H7 (cell line): ENCODE measurements at regions not wholly inside any gene's neighbourhood (a gene's known extent, or its start where the extent isn't known, plus 50 kb on each side); places are given as distances from the start of the nearest gene placed in this dataset.

Experiments
- DNase-seq: peaks from one replicate; pipeline ENCODE4 v3.0.0; 2012
- H3K27me3 ChIP-seq: 2 replicates; pipeline ENCODE4 v1.6.0; 2011; ENCODE audit warnings: mild to moderate bottlenecking, low read length; ENCODE audit not compliant: control insufficient read depth, insufficient read depth
- H3K36me3 ChIP-seq: replicated peaks from 2 replicates; pipeline ENCODE4 v1.5.1; 2011; ENCODE audit warnings: low read length; ENCODE audit not compliant: control insufficient read depth, insufficient read depth
- H3K4me3 ChIP-seq: 2 replicates; pipeline ENCODE4 v1.5.1; 2011; ENCODE audit warnings: low read depth, mild to moderate bottlenecking, control low read depth, low read length, moderate library complexity; ENCODE audit not compliant: insufficient read depth

DNA sequence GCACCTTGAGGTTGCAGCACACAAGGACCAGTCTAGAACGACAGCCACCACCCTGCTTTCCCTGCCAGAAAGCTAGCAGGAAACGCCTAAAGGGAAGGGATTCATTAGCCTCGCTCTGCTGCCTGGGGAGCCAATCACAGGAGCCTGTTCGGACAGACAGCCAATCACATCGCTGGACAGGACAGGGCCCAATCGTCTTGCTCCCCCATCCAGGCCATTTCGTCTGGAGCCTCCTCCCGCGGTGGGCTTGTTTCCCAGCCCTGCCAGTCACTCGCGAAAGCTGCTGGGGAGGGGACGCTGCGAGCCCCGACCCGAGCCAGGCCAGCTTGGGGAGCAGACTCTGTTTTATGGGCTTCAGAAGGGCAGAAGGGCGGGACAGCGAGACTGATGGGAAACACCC, 79.8 kb upstream of the NCAM1 start:
- peak overlapping the region; percentile 30; the same call in 1 of the 2 replicates for H3K4me3 ChIP-seq
- H3K27me3 ChIP-seq, result no peaks in the 10 kb centered on the region; the same call in 1 of the 2 replicates
- H3K36me3 ChIP-seq, result no peaks in the 10 kb centered on the region
- peak; percentile 96 for DNase-seq

DNA sequence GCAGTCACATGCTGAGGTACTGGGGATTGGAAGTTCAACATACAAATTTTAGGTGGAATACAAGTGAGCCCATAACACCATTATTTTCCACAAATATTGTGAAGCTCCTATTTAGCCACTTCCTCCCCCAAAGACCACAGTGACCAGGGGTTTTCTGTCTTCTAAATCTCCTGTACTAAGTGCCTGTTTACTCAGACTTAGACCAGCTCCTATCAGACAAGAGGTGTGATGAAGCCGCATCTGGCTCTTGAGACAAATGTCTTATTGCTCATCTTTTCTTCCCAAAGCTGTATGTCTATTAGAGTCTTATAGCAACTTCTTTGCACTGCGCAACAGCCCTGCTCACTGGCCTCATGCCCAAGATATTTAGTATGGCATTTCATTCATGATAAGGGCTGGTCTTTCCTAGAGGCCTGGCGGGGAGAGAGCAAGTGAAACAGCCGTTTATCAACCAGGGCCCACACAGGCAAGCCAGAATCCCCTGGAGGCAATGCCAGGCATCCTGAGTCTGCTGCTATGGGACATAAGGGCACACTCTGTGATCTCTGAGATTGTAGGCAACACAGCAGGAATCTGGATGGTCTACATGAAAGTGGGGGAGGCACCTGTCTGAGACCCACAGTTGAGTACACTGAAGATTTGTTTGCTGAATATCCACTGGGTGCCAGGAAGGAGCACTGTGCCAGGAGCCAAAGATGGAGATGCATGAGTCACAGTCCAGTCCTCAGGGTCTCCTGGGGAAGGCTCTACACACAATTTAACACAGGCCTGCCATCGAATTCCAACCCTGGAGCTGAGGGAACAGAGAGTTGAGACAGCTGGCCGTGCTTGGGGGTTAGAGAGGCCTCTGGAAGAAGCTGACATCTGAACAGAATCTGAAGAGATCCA, 78.5 kb upstream of the NCAM1 start:
- DNase-seq, result no peak
- H3K27me3 ChIP-seq, result no peaks in the 10 kb centered on the region; the same call in 1 of the 2 replicates
- H3K4me3 ChIP-seq, result no peak overlapping the region
- no peaks in the 10 kb centered on the region for H3K36me3 ChIP-seq

DNA sequence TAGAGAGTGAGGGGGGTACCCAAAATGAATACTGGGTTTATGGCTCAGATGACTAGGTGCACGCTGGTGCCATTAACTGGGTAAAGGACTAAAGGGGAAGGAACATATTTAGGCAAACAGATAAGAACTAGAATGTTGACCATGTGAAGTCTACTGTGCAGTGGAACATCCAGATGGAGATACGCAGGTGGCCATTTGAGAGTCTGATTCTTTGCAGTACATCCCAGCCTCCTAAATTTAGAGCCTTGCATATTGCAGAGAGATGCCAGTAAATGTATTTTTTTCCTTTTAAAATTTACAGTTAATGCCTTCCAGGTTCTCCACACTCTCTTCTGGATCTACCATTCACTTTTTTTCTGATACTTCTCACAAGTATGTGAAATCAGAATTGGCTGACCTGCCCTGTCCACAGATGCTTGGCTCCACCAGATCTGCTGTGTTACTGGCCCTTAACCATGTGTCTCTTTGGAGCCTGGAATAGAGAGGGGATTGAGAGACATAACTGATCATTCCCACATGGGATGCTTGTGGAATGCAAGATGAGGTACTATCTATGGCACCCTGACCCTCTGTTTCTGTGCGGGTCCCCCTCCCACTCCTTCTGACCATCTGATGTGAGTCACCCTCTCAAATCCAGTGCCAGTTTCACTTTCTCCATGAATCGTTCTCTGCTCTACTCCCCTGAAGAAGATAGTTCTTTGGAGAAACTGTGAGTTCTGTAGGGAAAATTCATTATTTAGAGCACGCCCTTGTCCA, 77.0 kb upstream of the NCAM1 start:
- Histone ChIP-seq H3K27me3 (no peaks in the 10 kb centered on the region; the same call in 1 of the 2 replicates), H3K36me3 (no peaks in the 10 kb centered on the region), H3K4me3 (no peak overlapping the region)
- DNase-seq, result no peak

DNA sequence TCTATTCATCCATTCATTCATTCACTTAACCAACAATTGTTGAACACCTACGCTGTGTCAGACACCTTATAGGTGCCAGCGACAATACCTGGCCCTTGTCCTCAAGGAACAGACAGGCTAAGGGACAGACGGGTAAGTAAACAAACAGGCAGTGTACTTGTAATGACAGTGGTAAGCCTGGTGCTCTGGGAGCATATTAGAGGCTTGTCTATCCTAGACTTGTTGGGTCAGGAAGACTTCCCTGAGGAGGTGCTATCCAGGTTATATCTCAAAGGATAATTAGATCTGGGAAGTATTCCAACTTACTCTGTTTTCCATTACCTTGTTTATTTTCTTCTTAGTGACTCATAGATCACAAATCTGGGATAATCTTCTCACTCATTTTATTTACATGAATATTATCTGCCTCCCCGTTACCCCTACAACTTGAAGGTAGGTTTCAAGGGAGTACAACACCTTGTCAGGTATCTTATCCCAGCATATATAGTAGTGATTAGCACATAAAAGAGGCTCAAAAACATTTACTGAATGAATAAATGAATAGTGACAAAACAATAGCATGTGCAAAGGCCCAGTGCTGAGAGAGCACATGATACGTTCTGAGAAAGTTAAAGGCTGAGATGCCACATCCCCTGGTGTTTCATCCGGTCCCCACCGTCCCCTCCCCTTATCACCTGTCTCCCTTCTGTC, 75.3 kb upstream of the NCAM1 start:
- DNase-seq, result no peak
- Histone ChIP-seq H3K4me3 (no peak overlapping the region), H3K36me3 (no peaks in the 10 kb centered on the region), H3K27me3 (no peaks in the 10 kb centered on the region; the same call in 1 of the 2 replicates)

DNA sequence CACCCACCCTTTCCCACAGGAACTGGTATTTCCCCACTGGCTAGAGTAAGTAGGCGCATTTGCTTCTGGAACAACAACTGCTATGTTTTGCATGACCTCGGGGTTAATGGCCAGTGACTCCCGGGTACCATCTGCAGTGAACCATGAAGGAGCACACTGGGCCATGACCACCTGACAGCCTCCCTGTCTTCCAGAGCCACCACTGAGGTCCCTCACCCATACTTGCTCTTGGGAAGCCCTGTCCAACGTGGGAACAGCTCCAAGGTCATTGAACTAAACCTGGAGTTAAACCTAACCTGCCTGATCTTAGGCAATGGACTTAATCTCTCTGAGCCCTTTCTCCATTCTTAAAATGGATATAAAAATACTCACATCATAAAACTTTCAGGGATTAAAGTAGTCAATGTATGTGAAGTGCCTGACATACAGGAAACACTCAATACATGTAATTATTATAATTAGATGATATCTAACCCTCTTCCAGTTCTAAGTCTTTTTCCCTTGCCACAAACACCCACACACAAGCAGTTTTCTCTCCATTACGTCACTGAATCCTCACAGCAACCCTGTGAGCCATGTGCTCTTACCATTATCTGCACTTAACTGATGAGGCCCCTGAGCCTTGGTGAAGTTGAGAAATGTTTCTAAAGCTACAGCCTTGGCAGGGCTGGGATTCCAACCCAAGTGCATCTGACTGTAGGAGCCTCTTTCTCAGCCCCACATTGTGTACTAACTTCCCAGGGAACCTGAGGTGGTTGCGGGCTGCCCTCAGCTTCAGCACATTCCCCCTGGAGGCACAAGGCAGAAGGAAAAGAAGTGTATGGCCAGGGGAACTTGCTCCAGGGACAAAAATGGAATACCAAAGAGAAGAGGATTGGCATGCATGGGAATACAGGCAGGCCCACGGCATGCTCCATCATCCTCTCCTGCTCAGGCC, 74.5 kb upstream of the NCAM1 start:
- Histone ChIP-seq H3K36me3 (no peaks in the 10 kb centered on the region), H3K4me3 (no peak overlapping the region), H3K27me3 (no peaks in the 10 kb centered on the region; the same call in 1 of the 2 replicates)
- no peak for DNase-seq

DNA sequence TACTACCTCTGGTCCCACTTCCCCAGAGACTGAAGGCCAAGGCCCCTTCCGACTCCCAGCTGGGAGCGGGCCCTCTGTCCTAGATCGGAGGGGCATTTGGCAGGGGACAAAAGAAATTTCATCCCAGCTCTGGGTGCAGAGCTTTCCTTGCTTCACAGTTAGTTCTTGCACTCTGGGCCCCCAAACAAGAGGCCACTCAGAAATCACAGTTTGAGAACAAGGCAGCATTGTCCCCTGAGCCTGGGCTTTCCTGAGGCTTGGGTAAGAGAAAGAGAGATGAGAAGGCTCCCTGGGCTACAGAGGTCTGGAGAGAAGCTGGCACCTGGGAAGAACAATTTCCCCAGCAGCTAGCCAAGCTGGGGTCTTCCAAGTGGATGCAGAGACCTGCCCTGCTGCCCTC, 71.8 kb upstream of the NCAM1 start:
- H3K27me3 ChIP-seq, result no peaks in the 10 kb centered on the region
- no peak for DNase-seq
- H3K4me3 ChIP-seq, result no peak overlapping the region
- H3K36me3 ChIP-seq, result no peaks in the 10 kb centered on the region

DNA sequence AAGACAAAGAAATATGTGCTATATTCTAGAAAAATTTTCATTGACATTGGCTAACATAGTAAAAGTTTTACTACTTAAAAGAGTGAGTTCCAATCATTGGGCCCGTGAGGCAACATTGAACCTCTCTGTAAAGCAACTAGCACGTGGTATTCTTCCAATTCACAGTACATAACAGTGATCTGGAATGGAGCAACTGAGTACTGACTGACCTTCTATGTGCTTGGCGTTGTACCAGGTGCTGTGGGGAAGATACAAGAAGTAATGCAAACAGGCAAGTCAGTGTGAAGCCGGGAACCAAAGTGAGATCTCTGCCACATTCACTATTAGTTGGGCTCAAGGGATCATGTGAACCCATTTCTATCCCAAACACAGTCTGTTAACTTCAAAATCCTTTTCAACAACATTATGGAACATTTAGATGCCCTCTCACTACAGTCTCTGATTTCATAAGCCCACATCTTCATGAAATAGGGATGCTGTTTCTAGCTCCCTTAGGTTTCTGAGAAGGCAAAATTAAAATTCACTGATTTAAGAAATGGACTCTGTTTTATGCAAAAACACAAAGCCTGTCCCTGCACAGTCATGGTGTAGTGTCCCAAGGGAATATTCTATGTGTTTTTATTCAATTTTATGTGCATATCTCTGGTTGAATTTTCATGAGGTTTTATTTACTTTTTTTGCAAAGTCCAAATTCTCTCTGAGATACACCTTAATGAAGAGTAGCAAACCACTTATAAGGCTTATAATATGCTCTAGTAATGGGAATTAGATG, 61.8 kb upstream of the NCAM1 start:
- H3K4me3 ChIP-seq, result no peak overlapping the region
- H3K36me3 ChIP-seq, result no peaks in the 10 kb centered on the region
- H3K27me3 ChIP-seq, result no peaks in the 10 kb centered on the region
- no peak for DNase-seq

DNA sequence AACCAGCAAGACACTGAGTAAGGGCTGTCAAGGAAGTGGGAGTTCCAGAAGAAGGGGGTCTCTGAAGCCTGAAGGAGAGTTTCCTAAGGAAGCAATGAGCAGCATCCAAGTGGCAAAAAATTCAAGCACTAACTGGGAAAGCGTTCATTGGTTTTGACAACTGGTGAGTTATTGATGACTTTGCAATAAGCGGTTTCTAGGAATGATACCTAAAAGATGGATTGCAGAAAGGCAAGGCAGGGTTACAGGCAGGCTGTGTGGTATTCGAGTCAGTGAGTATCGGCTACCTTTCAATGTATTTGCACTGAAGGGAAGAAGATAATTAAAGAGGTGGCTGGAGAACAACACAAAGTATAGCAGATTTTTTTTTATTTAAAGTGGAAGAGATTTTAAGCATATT, 59.3 kb upstream of the NCAM1 start:
- DNase-seq, result no peak

DNA sequence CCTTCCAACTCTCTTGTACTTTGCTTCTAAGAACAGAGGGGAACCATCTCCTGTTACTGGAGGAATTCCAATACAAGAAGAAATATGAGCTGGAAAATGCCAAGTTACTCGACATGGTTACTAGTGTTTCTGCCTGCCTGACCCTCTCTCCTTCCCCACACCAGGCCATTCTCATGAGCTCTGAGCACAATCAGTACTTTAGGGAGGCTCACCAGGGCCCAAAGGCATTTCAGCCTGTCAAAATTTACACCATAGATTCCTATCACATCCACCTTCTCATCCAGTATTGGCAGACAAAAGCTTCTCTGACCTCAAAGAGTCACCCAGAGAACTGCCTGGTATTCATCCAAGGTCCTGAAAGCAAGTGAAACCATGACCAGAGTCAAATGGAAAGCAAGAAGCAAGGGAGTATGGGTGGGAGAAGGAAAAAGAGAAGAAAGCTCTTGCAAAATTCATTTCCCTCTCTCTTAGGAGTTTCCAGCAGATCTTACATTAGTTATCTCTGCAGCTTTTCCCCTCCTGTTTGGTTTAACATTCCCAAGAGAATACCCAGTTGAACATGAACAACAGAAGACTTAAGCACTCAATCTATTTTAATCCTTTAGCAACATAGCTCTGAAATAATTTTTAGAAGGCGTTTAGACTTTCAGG, 58.7 kb upstream of the NCAM1 start:
- Histone ChIP-seq H3K36me3 (no peaks in the 10 kb centered on the region), H3K4me3 (no peak overlapping the region), H3K27me3 (no peaks in the 10 kb centered on the region)
- no peak for DNase-seq

More for the DNA sequence above, 59.3 kb upstream of the NCAM1 start:
- H3K4me3 ChIP-seq, result no peak overlapping the region
- no peaks in the 10 kb centered on the region for H3K36me3 ChIP-seq
- H3K27me3 ChIP-seq, result no peaks in the 10 kb centered on the region

DNA sequence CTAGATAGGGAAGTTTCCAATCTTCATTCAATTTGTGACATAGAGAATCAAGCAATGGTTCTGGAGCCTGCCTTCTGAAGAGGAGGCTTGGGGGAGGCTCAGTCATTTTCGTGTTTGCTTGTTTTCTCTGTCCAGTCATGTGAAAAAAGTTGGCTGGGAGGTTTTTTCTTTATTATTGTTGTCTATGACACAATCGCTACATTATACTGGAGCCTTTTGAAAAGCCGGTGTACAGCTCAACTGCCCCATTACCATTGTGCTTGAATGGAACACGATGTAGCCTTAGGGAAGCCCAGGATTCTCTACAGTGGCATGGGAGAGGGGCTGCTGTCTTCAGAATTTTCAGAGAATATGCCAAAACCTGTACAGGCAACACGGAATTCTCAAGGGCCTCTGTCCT, 57.9 kb upstream of the NCAM1 start:
- no peak for DNase-seq
- H3K27me3 ChIP-seq, result no peaks in the 10 kb centered on the region
- H3K4me3 ChIP-seq, result no peak overlapping the region
- H3K36me3 ChIP-seq, result no peaks in the 10 kb centered on the region

DNA sequence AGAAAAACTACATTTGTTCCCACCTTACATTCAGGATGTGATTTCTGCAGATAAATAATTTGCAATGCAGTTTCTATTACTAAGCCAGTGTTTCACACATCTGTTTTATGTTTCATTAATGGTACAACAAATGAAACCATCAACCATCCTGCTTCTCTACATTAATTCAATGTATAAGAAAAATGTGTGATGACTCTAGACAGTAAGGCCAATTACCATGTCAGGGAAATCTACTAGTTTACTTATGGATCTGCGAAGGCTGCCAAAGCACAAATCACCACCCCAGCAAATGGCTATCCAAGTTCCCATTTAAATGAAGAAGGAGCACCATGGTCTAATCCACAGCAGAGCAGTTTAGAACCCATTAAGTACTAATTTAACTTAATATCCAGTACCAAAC, 50.1 kb upstream of the NCAM1 start:
- H3K4me3 ChIP-seq, result no peak overlapping the region
- no peaks in the 10 kb centered on the region for H3K27me3 ChIP-seq
- DNase-seq, result no peak
- no peaks in the 10 kb centered on the region for H3K36me3 ChIP-seq
